Choroid plexus epithelial cell (primary cell): ENCODE measurements at regions not wholly inside any gene's neighbourhood (a gene's known extent, or its start where the extent isn't known, plus 50 kb on each side); places are given as distances from the start of the nearest gene placed in this dataset.
"Not testable (repeated sequence)": the region's sequence is repeated elsewhere in the genome, so short reads cannot be mapped to it uniquely, and the experiment has no call there.

Source experiments
- DNase-seq: peaks from one replicate; pipeline ENCODE4 v3.0.0-alpha.2; 2010; ENCODE audit warnings: low read depth
- H3K4me3 ChIP-seq: 2 replicates; pipeline ENCODE4 v1.5.1; 2011; ENCODE audit warnings: low read depth, mild to moderate bottlenecking, control low read depth, low read length, moderate library complexity
- CTCF ChIP-seq: conservative IDR thresholded peaks from 2 replicates; pipeline ENCODE4 v1.5.1; 2011; ENCODE audit warnings: low read depth, mild to moderate bottlenecking, control low read depth, inconsistent platforms, low read length, moderate library complexity

- TF ChIP-seq CTCF, result no peak
- DNase-seq, result no peak
- no peak overlapping the region for H3K4me3 ChIP-seq
Measured at GRCh38 chrX:97907791-97908190, 1024.1 kb downstream of the RPA4 start.

GRCh38 chrX:97909245-97909644, 1025.5 kb downstream of the RPA4 start:
- no peak overlapping the region for H3K4me3 ChIP-seq
- no peak for TF ChIP-seq CTCF
- DNase-seq, result no peak

DNA sequence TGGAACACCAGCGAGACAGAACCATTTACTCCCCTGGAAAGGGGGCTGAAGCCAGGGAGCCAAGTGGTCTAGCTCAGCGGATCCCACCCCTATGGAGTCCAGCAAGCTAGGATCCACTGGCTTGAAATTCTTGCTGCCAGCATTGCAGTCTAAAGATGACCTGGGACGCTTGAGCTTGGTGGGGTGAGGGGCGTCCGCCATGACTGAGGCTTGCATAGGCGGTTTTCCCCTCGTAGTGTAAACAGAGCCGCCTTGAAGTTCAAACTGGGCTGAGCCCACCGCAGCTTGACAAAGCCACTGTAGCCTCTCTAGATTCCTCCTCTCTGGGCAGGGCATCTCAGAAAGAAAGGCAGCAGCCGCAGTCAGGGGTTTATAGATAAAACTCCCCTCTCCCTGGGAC, 1031.7 kb downstream of the RPA4 start:
- H3K4me3 ChIP-seq, DNase-seq: not testable (repeated sequence)

- DNase-seq, H3K4me3 ChIP-seq: not testable (repeated sequence)
Measured at GRCh38 chrX:97921223-97921622, 1037.5 kb downstream of the RPA4 start.

DNA sequence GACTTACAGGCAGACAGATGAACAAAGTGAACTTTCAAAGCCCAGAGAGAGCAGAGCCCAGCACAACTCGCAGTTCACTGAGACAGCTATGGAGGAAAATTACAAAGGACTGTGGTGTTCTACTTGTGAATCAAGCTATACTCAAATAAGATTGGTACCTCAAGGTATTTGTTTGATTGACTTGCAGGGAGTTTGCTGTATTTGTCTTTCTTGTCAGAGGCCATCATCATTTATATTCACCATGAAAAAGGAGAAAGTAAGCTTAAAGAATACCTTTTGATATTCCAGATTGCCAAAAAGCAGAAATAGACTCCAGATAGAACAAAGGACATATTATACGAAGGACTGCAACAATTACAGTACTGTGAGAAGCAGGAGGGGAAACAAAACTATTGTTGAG, 1047.9 kb downstream of the RPA4 start:
- DNase-seq, result no peak
- TF ChIP-seq CTCF, result no peak
- no peak overlapping the region for H3K4me3 ChIP-seq

- no peak for TF ChIP-seq CTCF
- no peak for DNase-seq
- H3K4me3 ChIP-seq, result no peak overlapping the region
Measured at GRCh38 chrX:97936296-97936695, 1052.6 kb downstream of the RPA4 start.

- no peak for TF ChIP-seq CTCF
- no peak for DNase-seq
- no peak overlapping the region for H3K4me3 ChIP-seq
Measured at GRCh38 chrX:97938706-97939105, 1055.0 kb downstream of the RPA4 start.

DNA sequence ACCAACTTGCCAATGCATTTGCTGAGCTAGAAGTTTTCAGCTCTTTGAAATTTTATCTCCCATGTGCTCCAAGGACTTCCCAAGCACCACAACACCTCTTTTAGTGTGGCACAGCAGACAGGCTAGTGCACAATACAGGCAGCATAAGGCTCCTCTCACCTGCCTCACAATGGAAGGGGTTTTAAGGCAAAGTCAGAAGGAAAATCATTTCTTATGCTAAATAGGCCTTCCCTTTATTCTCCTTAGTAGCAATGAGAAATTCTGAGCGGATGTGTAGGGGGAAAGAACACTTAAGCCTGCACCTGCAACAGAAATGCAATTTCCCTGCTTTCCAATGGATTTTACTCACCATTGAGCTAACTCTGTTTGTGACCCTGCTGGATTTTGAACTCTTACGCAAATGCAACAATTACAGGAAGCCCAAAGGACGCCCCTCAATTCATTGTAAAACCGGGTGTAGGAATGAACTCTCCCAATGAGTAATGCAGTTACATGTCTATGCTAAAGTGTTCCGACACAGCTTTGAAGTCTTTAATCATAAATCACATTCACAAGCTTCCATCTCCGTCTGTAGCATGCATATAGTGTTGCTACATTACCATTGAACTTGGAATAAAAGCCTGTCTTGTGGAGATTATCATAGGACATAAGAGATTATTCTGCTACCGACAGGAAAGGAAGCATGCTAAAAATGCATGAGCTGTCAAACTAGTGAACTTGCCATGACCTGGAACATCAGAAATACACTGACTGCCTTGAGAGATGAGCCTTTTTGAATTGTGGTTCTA, 1084.9 kb downstream of the RPA4 start:
- no peak for DNase-seq
- TF ChIP-seq CTCF, result no peak
- H3K4me3 ChIP-seq, result no peak overlapping the region
